ENCODE measurements at regions not wholly inside any gene's neighbourhood (a gene's known extent, or its start where the extent isn't known, plus 50 kb on each side); places are given as distances from the start of the nearest gene placed in this dataset.

DNA sequence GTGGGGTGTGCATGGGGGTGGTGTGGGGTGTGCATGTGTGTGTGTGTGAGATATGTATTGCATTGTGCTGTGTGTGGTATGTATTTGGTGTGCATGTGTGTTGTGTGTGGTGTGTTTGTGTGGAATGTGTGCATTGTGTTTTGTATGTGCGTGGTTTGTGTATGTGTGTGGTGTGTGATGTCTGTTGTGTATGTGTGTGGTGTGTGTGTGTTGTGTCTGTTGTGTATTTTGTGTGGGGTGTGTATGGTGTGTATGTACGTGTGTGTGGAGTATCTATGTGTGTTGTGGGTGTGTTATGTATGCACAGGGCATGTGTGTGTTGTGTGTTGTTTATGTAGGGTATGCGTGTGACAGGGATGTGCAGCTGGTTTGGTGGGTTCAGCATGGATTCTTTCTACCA is 67.8 kb upstream of the COG2 start:
- no peak overlapping the region for H3K27ac ChIP-seq (ENCODE audit: low read depth in 2 of 2, low read length in 1 of 2)
- H3K9me3 ChIP-seq: no peaks in the 10 kb centered on the region
- no peaks in the 10 kb centered on the region for H4K20me1 ChIP-seq (ENCODE audit: insufficient read depth)
- no peak overlapping the region for H3K9ac ChIP-seq
- no peak for DNase-seq
- no peaks in the 10 kb centered on the region for H3F3A ChIP-seq (replicated peaks; ENCODE audit: insufficient read depth)
- WGBS (ENCODE audit: low lambda C conversion rate): 29% methylated on average over 3 of the region's 3 CpGs
- H3K36me3 ChIP-seq (replicated peaks in 1 of 2; ENCODE audit: control insufficient read depth in 1 of 2, insufficient read depth in 2 of 2, low read length in 1 of 2): no peaks in the 10 kb centered on the region
- no peak for TF ChIP-seq SIN3A (IDR thresholded peaks at IDR 0.05; ENCODE audit: borderline replicate concordance, low read depth, low read length)
- no peak for TF ChIP-seq TAF1 (IDR thresholded peaks at IDR 0.05; ENCODE audit: borderline replicate concordance, low read depth, low read length)
- TF ChIP-seq, protein P1, sequence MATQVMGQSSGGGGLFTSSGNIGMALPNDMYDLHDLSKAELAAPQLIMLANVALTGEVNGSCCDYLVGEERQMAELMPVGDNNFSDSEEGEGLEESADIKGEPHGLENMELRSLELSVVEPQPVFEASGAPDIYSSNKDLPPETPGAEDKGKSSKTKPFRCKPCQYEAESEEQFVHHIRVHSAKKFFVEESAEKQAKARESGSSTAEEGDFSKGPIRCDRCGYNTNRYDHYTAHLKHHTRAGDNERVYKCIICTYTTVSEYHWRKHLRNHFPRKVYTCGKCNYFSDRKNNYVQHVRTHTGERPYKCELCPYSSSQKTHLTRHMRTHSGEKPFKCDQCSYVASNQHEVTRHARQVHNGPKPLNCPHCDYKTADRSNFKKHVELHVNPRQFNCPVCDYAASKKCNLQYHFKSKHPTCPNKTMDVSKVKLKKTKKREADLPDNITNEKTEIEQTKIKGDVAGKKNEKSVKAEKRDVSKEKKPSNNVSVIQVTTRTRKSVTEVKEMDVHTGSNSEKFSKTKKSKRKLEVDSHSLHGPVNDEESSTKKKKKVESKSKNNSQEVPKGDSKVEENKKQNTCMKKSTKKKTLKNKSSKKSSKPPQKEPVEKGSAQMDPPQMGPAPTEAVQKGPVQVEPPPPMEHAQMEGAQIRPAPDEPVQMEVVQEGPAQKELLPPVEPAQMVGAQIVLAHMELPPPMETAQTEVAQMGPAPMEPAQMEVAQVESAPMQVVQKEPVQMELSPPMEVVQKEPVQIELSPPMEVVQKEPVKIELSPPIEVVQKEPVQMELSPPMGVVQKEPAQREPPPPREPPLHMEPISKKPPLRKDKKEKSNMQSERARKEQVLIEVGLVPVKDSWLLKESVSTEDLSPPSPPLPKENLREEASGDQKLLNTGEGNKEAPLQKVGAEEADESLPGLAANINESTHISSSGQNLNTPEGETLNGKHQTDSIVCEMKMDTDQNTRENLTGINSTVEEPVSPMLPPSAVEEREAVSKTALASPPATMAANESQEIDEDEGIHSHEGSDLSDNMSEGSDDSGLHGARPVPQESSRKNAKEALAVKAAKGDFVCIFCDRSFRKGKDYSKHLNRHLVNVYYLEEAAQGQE (IDR thresholded peaks at IDR 0.05; ENCODE audit: low read depth, low read length): no peak
- TF ChIP-seq TEAD4 (IDR thresholded peaks at IDR 0.05; ENCODE audit: borderline replicate concordance, insufficient read depth): no peak
- no peak for TF ChIP-seq FOSL2 (IDR thresholded peaks at IDR 0.05; ENCODE audit: borderline replicate concordance, low read depth)
- no peak for TF ChIP-seq EZH2phosphoT487 (IDR thresholded peaks at IDR 0.05; ENCODE audit: borderline replicate concordance, low read depth)
- no peak for TF ChIP-seq NFIC (IDR thresholded peaks at IDR 0.05; ENCODE audit: borderline replicate concordance)
- TF ChIP-seq, protein P2, sequence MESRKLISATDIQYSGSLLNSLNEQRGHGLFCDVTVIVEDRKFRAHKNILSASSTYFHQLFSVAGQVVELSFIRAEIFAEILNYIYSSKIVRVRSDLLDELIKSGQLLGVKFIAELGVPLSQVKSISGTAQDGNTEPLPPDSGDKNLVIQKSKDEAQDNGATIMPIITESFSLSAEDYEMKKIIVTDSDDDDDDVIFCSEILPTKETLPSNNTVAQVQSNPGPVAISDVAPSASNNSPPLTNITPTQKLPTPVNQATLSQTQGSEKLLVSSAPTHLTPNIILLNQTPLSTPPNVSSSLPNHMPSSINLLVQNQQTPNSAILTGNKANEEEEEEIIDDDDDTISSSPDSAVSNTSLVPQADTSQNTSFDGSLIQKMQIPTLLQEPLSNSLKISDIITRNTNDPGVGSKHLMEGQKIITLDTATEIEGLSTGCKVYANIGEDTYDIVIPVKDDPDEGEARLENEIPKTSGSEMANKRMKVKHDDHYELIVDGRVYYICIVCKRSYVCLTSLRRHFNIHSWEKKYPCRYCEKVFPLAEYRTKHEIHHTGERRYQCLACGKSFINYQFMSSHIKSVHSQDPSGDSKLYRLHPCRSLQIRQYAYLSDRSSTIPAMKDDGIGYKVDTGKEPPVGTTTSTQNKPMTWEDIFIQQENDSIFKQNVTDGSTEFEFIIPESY (IDR thresholded peaks at IDR 0.05; ENCODE audit: borderline replicate concordance, low read depth): no peak
- no peak for TF ChIP-seq USF2 (IDR thresholded peaks at IDR 0.05; ENCODE audit: borderline replicate concordance, low read depth, low read length)
- no peak for TF ChIP-seq RCOR1 (IDR thresholded peaks at IDR 0.05; ENCODE audit: low read length)
- TF ChIP-seq RFX5 (IDR thresholded peaks at IDR 0.05; ENCODE audit: low read length): no peak
- TF ChIP-seq GABPA (IDR thresholded peaks at IDR 0.05; ENCODE audit: low read depth): no peak
- no peak for TF ChIP-seq USF1 (IDR thresholded peaks at IDR 0.05; ENCODE audit: borderline replicate concordance, low read depth)
- TF ChIP-seq JUND (IDR thresholded peaks at IDR 0.05): no peak
- TF ChIP-seq POLR2AphosphoS5 (IDR thresholded peaks at IDR 0.05; ENCODE audit: low read depth, low read length): no peak
- TF ChIP-seq SMC3 (IDR thresholded peaks at IDR 0.05; ENCODE audit: low read depth, low read length): no peak
- TF ChIP-seq YY1 (IDR thresholded peaks at IDR 0.05; ENCODE audit: low read depth): no peak
- TF ChIP-seq MEF2A (IDR thresholded peaks at IDR 0.05; ENCODE audit: borderline replicate concordance, low read depth): no peak
- no peaks in the 10 kb centered on the region for H3K79me2 ChIP-seq (ENCODE audit: insufficient read depth)
- H3K9me2 ChIP-seq: no peaks in the 10 kb centered on the region
- H3K27me3 ChIP-seq (ENCODE audit: insufficient read depth): no peaks in the 10 kb centered on the region
- ChIA-PET POLR2A (no interaction called here), CTCF (interaction anchor here (1.0 to 2.1 kb wide), 3 partner anchors 9 to 67 kb away, joined by 3 to 5 read pairs (median 5); partner anchors contain the start of gene COG2)
- H3K4me3 ChIP-seq (ENCODE audit: low read depth in 2 of 2, low read length in 1 of 2): no peak overlapping the region
- H3K4me2 ChIP-seq: no peak overlapping the region
- H2AFZ ChIP-seq (ENCODE audit: low read depth): no peak overlapping the region
- H3K4me1 ChIP-seq (ENCODE audit: control insufficient read depth in 1 of 2, insufficient read depth in 2 of 2, low read depth in 1 of 2, low read length in 1 of 2): no peaks in the 10 kb centered on the region
